ENCODE measurements at regions not wholly inside any gene's neighbourhood (a gene's known extent, or its start where the extent isn't known, plus 50 kb on each side); places are given as distances from the start of the nearest gene placed in this dataset.

GRCh38 chr11:123344790-123345357 is 85.2 kb upstream of the GRAMD1B start:
- TF ChIP-seq, protein P1, sequence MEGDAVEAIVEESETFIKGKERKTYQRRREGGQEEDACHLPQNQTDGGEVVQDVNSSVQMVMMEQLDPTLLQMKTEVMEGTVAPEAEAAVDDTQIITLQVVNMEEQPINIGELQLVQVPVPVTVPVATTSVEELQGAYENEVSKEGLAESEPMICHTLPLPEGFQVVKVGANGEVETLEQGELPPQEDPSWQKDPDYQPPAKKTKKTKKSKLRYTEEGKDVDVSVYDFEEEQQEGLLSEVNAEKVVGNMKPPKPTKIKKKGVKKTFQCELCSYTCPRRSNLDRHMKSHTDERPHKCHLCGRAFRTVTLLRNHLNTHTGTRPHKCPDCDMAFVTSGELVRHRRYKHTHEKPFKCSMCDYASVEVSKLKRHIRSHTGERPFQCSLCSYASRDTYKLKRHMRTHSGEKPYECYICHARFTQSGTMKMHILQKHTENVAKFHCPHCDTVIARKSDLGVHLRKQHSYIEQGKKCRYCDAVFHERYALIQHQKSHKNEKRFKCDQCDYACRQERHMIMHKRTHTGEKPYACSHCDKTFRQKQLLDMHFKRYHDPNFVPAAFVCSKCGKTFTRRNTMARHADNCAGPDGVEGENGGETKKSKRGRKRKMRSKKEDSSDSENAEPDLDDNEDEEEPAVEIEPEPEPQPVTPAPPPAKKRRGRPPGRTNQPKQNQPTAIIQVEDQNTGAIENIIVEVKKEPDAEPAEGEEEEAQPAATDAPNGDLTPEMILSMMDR (IDR thresholded peaks at IDR 0.05), result no peak
- no peak for TF ChIP-seq POLR2A (IDR thresholded peaks at IDR 0.05)

Measured in thyroid gland (tissue), 4 donors.